Activated T-cell treated with anti-CD3 and anti-CD28 coated beads for 24 hours (primary cell): ENCODE measurements at regions not wholly inside any gene's neighbourhood (a gene's known extent, or its start where the extent isn't known, plus 50 kb on each side); places are given as distances from the start of the nearest gene placed in this dataset.
"Not testable (repeated sequence)": the region's sequence is repeated elsewhere in the genome, so short reads cannot be mapped to it uniquely, and the experiment has no call there.

ENCODE experiments used
- DNase-seq: peaks from one replicate; pipeline ENCODE4 v3.0.0-alpha.2; 2020; ENCODE audit warnings: low read depth

DNA sequence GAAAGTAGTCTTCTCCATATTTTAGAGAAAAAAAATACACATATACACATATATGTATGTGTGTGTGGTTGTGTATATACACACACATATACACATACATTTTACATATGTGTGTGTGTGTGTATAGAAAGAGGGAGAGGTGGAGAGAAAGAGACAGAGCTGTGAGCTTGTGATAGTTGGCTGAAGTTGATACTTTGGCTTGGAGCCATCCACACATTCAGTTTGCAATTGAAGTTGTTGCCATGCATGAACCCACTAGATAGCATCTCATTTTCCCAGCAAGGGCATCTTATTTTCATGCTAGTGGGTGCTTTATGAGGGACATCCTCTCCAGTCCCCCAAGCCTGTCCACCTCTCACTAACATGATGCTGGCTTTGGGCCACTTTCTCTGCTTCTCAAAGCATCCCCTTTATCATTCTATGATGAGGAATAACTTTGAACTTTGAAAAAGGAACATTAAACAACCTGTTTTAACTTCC is 228.6 kb downstream of the ZNF621 start:
- no peak for DNase-seq

DNA sequence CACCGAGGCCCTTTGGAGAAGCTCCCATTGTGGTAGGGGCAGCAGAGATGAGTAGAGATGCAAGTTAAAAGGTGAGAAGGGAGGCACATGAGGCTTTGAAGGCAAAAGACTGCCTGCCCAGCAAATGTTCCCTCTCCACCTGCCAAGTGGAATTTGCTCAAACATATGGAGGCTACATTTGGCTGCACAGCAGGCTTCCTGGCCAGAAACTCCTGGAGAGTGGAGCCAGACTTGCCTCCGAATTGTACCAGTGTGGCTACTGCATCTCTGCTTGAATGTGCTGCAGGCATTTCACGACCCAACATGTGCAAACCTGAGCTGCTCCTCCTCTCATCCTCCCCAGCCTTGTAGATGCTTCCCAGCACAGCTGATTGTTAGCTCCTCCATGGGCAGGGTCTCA is 229.2 kb downstream of the ZNF621 start:
- no peak for DNase-seq

DNA sequence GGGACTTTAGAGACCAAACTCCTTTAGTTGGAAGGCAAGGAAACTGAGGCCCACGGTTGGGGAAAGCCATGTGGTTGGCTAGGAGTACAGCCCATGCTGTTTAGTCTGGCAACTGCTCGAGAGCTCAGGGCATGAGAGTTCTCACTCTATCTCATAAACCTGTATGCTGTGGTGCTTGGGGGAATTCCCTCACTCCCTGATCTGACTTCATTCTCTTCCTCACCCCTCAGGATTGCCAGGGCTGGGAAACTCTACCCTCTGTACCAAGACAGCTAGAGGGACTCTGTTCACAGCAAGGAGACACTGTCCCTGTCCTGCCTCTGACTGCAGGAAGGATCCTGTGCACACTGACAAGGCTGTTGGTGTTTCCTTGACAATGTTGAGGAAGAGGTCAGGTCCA is 230.2 kb downstream of the ZNF621 start:
- no peak for DNase-seq

- DNase-seq: no peak
Observed at GRCh38 chr3:40756500-40756899, 231.7 kb downstream of the ZNF621 start.

DNA sequence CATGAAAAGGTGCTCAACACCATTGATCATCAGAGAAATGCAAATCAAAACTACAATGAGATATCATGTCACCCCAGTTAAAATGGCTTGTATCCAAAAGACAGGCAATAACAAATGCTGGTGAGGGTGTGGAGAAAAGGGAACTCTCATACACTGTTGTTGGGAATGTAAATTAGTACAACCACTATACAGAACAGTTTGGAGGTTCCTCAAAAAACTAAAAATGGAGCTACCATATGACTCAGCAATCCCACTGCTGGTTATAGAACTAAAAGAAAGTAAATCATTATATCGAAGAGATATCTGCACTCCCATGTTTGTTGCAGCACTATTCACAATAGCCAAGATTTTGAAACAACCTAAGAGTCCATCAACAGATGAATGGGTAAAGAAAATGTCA is 238.0 kb downstream of the ZNF621 start:
- not testable (repeated sequence) for DNase-seq

DNA sequence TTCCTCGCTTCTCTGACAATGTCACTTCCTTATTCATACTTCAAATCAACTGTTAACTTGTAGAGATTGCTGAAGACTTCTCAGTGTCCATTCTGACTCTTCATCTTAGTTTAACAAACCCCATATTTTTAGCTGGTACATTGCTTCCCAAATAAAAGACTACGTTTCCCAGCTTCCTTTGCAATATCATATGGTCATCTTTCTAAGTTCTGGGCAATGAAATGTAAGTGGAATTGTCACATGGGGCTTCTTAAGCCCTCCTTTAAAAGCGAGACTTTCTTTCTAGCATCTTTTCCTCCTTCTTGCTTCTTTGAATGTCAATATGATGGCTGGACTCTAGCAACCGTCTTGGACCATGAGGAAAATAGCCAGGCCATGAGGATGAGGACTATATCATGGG is 239.0 kb downstream of the ZNF621 start:
- no peak for DNase-seq

GRCh38 chr3:40764747-40765146 is 240.0 kb downstream of the ZNF621 start:
- DNase-seq: no peak

- DNase-seq: no peak
Observed at GRCh38 chr3:40765884-40766283, 241.1 kb downstream of the ZNF621 start.

- no peak for DNase-seq
Observed at GRCh38 chr3:40766396-40766795, 241.6 kb downstream of the ZNF621 start.

DNA sequence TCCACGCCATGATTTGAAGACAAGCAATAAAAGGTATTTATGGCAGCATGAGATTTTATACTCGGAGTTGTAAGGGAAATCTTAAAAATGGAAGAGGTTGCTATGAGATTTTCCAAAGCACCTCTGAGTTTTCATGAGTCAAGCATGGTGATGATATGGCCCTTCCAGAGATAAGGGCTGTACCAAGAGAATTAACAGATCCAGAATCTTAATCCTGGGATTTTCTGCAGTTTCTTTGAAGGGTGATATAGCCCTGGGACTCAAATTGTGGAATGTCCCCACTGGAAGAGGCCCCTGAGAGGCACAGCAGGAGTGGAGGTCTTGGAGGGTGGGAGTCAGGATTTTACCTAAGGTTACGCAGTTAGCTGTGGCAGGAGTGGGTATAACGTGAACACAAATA is 243.3 kb downstream of the ZNF621 start:
- no peak for DNase-seq

GRCh38 chr3:40768536-40768935 is 243.8 kb downstream of the ZNF621 start:
- no peak for DNase-seq

DNA sequence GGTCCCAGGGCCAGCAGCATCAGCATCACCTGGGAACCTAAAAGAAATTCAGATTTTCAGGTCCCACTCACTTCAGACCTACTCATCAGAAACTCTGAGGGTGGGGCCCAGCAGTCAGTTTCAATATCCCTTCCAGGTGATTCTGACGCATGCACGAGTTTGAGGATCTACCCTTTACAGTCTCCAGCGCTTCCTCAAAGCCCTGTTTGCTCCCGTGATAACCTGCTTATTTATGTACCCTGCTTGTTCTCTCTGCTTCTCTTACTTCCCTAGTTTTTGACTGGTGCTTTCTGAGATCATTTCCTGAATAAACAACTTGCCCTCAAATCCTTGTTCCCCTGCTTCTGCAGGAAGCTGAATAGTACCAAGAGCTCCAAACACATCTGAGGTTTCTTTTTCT is 245.3 kb downstream of the ZNF621 start:
- DNase-seq: no peak

DNA sequence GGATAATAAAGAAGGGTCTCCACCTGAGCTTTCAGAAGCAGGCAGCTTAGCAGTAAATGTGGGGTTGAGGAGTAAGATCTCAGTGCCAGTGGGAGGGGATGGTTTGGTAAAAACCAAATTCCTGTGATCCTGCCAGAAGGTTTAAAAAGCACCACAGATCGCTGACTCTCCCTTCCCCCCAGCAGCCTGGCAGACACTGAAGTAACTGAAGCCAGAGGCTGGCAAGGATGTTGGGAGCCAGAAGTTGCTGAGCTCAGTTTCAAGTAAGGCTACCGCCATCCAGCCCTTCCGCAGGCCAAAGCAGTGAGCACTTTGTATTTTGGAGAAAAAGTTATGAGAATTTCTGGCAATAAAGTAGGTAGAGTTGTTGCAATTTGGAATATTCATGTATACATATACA is 246.4 kb downstream of the ZNF621 start:
- DNase-seq: no peak

- DNase-seq: no peak
Observed at GRCh38 chr3:40779039-40779438, 254.3 kb downstream of the ZNF621 start.

- no peak for DNase-seq
Observed at GRCh38 chr3:40780291-40780924, 255.6 kb downstream of the ZNF621 start.

- DNase-seq: no peak
Observed at GRCh38 chr3:40780925-40781406, 256.2 kb downstream of the ZNF621 start.

DNA sequence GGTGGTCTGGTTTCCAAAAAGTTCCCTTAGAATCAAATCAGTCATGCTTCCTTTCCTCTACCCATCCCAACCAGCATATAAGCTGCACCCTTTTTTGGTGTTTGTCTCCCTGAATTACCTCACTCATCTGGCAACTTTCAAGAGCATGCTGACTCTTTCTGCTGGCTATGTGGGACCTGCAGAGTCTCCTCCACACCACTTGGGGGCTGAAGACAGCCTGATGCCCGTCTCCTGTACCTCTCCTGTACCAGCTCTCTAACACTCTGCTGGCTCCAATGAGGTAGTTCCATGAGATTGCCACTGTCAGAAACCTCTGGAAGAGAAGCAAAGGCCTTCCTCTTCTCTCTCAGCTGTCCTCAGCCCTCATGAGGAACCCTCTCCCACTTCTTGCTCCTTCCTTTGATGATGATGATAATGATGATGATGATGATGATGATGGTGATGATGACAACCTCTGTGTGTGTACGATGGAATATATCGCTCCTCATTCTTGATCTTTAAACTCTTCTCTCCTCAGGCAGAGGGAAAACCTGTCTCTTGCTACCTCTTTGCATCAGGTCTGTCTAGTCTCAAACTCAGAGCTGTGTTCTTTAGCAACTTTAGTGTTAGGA is 257.5 kb downstream of the ZNF621 start:
- DNase-seq: no peak

DNA sequence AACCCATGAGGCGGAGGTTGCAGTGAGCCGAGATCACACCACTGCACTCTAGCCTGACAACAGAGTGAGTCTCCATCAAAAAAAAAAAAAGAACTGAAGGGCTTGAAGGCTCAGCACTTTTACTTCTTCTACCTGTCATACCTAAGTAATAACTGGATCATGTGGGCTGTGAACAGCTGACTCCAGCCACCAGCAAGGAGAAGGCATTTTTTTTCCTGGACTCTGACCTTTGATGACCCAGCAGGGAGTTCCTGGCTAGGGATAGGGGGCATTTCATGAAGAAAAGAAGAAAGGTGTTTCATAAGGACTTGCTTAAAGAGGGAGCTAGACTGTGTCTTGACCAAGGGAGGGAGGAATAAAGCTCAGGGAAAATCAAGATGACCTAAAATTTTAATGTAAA is 266.0 kb downstream of the ZNF621 start:
- no peak for DNase-seq

DNA sequence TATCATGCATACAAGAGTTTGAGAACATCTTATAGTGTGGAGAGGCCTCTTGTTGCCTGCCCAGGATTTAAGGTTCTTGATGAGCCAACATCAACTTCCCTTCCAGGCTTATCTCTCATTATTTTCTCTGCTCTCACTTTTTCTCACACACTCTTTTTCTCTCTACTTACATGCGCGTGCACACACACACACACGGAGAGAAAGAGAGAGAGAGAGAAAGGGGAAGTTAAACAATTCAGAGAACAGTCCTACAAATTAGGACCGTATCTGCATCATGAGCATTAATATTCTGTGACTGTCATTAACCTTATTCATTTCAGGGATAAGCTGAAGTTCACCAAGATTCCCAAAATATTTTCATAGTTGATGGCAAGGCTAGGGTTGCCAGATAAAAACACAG is 269.0 kb downstream of the ZNF621 start:
- no peak for DNase-seq

DNA sequence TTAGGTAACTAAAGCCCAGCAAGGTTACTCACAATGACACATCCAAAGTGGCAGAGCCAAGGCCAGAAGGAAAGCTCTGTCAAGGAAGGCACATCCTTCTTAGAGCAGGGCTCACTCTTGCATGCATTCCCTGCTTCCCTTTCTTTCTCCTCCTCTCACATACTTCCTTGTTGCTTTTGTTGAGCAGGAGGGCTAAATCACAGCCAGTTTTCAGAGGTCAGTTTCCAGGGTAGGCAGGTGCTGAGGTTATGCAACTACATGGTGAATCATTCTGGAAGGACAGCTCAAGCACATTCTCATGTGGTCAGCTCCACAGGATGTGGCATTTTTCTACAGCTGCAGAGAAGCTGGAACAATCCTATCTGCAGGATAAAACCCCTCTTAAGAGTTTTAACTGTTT is 275.6 kb downstream of the ZNF621 start:
- no peak for DNase-seq

DNA sequence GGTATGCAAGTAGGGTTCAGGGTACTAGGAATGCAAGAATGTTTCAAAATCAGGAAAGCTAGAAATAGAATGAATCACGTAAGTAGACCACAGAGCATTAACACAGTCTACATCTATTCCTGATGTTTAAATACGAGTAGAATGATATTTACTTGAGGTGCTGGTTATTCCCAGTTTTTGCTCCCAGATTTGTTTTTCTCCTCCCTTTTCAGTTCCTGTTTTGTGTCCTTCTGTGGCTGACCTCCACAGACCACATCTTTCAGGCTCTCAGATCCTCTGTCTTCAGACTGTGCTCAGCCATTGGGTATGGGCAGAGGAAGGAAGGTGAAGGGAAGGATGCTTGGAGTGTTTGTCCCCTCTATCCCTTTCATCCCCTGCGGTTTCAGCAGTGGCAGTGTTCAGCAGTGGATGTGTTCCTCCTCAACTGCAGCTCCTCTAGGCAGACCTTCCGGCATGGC is 276.6 kb downstream of the ZNF621 start:
- no peak for DNase-seq

DNA sequence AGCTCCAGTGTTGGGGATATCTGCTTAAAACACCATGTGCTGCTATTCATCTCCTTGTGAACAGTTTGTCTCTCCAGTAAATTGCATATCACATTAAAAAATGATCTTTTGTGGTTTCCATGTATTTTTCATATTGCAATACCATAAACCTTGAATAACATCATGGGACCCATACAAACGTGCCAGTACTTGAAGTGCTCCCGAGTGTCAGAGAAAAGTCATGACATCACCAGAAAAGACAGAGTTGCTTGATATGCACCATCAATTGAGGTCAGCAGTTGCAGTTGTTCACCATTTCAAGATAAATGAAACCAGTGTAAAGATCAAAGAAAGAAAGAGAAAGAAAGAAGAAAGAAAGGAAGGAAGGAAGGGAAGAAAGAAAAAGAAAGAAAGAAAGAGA is 278.6 kb downstream of the ZNF621 start:
- no peak for DNase-seq

DNA sequence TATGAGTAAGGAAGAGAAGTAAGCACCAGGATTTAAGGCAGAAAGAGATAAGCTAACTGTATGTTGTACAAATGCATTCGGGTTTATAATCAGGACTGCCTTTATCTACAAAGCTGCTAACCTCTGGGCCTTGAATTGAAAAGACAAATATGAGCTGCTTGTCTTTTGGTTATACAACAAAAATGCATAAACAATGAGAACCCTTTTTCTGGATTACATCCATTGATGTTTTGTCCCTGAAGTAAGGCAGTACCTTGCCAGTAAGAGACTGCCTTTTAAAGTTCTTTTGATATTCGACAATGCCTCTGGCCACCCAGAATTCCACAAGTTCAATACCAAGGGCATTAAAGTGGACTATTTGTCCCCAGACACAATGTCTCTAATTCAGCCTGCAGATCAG is 280.7 kb downstream of the ZNF621 start:
- DNase-seq: no peak

DNA sequence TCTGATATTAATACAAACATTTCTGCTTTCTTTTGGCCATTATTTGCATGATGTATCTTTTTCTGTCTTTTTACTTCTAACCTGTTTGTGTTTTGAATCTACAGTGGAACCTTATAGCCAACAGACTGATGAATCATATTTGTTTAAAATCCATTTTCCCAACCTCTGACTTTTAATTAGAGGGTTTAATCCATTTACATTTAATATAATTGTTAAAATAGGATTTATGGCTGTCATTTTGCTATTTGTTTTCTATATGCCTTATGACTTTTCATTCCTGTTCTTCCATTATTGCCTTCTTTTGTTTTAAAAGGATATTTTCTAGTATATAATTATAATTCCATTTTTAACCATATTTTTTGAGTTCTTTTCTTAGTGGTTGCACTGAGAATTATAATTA is 286.1 kb downstream of the ZNF621 start:
- no peak for DNase-seq
